ENCODE measurements at regions not wholly inside any gene's neighbourhood (a gene's known extent, or its start where the extent isn't known, plus 50 kb on each side); places are given as distances from the start of the nearest gene placed in this dataset.

DNA sequence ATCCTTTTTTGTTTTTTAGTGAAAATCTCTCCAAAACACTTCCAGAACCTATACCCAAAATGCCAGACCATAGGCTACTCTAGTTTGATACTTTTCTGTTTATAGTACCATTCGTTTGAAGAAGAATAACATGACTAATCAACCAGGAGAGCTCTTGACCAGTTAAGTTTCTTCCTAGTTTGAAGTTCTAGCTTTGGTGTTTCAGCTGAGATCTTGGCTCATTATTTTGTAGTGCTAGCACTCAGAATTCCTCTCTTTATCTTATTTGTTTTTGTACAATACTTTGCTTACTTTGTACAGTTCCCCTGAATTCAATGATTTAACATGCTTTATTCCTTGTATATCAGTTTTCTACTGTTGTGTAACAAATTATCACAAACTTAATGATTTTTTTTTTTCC, 911.6 kb downstream of the EFNA5 start:
- no peak for DNase-seq

DNA sequence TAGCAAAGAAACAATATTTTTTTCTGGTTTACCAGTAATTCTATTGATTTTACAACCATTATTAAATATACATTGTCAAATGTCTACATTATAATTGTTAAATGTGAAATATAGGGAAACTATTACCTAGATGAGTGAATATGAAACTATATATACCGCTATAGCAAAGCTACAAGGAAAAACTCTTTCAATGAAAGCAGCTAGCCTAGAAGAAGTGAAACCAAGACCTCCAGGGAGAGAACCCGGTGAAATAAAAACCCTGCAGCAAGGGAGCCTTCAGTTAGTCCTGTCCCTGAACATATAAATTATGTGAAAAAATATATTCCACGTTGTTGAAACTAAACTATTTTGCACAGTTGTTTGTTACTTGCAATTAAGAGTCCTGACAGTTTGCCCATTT, 913.1 kb downstream of the EFNA5 start:
- DNase-seq = no peak

DNA sequence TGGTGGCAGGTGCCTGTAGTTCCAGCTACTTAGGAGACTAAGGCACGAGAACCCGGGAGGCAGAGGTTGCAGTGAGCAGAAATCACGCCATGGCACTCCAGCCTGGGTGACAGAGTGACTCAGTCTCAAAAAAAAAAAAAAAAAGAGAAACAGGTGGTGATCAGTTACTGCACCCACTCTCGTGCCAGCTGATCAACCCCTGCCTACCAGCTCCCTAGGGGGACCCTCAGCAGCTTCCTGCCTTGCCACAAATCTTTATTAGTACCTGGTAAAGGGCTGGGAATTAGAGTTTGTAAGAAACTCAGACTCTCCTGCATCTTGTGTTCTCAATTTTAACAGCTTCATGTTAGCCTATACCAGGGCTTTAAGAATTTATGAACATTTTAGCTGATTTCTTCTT, 914.9 kb downstream of the EFNA5 start:
- no peak for DNase-seq

DNA sequence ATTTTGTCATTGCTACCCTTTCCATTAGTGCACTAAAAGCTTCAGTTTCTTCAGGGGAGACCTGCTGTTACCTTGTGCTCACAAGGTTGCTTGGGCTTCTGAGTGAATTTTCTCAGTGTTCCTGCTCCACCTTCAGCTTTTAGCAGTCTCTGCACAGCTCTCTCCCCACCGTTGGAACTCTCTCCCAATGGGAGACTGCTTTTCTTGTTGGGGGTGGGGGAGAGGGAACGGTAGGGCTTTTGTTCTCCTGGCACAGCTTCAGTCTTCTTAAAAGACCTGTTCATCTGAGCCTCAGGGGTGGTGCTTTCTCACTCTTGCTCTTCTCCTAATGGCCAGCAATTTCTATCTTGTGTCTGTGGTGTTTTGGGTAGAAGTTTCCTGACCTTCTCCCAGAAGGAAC, 915.7 kb downstream of the EFNA5 start:
- no peak for DNase-seq

DNA sequence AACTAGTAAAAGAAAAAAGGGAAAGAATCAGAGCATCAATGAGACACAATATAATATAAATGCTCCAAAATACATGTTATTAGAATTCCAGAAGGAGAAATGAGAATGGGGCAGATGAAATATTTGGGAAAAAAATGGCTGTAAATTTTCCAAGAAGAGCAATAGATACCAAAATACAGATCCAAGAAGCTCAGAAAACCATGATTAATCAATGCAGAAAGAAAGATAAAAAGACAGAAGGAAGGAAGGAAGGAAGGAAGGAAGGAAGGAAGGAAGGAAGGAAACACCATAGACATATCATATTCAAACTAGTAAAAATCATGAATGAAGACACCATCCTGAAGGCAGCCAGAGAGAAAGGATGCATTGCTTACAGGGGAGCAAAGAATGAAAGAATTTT, 920.9 kb downstream of the EFNA5 start:
- no peak for DNase-seq

DNA sequence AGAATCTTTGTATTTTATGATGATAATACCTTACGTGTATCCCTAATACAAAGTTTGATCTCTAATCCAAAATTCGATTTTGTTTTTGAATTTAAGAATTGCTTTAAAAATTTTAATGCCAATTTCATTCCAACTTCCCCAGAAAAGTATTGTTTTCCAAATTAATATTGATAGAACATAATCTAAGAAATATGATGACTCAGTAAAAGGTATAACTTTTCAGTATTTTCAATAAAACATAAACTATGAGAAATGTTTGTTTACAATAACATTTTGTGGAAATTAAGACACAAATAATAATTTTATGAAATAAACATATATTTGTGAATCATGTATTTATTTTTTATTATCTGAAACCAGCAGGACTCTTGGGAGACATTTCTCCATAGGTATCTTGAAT, 931.6 kb downstream of the EFNA5 start:
- DNase-seq = no peak

DNA sequence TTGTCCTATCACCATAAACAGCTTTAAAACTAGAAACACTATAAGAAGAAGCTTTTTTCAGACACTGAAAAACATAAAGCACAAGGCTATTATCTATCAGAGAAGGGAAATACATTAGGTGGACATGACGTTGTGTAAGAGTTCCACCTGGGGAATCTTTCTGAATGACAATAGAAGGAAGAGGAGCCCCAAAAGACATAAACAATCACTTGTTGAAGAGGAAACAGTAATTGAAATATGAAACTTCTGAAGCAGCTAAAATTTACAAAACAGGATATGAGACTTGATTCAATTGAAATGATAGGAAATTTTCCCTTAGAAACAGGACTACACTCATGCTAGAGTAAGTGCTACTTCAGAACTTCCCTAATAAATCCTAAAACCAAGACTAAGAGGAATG, 933.6 kb downstream of the EFNA5 start:
- DNase-seq = no peak

DNA sequence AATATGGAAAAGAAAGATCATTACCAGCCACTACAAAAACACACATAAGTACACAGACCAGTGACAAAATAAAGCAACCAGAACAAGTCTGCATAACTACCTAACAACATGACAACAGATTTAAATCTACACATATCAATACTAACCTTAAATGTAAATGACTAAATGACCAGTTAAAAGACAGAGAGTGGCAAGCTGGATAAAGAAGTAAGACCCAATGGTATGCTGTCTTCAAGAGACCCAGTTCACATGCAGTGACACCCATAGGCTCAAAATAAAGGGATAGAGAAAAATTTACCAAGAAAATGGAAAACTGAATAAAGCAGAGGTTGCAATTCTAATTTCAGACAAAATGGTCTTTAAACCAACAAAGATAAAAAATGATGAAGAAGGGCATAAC, 938.1 kb downstream of the EFNA5 start:
- DNase-seq = no peak

DNA sequence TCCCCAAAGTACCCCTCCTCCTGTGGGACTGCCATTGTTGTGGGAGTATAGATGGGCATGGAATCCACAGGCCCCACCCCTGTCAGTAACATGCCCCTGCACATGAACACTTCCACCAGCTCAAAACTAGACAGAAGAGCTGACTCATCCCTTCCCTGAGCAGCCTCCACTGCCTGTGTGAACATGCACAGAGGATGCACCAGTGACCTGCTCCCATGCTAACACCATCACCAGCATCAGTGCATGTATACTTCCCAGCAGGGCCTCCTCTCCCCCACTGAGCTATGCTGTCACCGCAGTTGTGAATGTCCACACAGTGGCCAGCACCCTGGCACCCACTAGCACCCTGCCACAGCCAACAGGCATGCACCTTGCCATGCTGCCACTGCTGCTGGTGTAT, 939.8 kb downstream of the EFNA5 start:
- DNase-seq = no peak

DNA sequence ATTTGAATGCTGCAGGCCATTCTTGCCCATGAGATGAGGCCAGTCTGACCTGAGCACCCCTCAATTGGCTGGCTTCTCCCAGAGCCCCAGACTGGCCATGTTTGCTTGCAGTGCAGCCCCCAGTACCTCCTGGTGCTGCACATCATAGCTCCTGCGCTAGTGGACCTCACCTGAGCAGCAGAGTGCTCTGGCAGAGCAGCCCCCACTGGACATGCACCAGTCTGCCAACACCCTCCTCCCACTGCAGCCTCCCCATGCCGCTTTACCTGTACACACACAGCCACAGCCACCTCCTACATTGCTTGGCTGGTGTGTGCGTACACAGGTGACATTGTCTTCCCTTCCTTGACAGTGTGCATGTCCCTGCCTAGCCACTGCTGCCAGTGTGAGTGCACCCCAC, 940.2 kb downstream of the EFNA5 start:
- no peak for DNase-seq

DNA sequence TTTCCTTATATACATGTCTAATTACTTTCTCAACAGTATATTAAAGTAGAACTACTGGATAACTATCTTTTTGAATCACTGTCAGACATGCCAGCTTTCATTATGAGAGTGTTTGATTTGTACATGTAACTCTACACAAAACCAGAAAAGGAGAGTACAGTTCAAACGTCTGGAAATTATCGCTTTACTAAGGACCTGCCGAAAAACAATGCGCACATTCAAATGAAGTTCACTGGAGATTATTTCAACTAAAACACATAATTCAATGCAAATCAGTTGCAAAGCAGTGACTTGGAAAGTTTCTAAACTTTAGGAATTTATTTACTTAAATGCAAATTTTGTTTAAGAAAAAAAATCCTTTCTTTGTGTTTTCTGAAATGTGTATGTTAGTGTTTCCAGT, 942.5 kb downstream of the EFNA5 start:
- DNase-seq = no peak

DNA sequence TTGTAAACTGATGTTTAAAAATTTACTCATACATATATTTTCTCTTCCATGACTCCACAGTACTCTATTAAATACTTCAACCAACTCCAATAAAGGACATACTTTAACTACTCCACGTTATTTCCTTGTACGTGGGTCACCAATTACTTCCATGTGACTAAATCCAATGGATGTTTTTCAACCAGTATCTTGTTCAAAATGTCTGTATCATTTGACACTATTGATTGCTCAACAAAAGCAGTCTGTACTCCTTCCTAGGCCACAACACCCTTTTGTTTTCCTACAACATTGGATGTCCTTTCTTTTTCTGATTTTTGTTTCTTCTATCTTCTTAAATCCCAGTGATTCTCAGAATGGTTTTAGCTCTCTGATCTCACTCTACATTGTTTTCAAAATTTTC, 943.7 kb downstream of the EFNA5 start:
- no peak for DNase-seq

DNA sequence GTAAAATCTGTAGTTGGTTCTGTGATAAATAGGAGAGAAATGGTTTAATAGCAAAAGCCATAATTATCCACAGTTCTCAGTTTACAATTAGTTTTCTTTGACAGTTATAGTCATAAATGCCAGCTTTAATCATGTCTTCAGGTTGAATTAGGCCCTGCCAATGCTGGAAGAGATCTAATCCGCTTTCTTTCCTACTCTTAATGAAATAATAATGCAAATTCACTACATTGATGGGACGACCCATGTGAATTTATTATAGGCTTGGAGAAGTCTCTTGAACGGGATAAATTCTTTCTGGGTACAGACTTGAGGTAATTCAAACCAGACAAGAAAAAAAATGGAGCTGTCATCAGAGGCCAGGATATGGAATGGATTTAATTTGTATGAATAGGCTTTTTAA, 950.4 kb downstream of the EFNA5 start:
- DNase-seq = no peak

DNA sequence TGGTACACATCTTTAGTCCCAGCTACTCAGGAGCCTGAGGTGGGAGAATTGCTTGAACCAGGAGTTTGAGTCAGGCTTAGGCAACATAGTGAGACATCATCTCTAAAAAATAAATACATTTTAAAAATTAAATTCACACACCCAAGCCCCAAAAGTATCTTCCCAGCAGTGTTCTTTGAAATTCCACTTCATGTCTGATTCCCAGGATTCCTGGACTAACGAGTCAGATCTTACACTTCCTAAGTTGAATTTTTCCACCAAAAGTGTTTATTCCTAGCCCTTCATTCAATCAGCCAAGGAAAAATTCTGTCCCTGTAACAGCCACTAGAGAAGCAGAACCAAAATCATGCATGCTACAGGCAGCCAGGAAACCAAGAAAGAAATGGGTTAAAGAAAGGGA, 970.9 kb downstream of the EFNA5 start:
- no peak for DNase-seq

DNA sequence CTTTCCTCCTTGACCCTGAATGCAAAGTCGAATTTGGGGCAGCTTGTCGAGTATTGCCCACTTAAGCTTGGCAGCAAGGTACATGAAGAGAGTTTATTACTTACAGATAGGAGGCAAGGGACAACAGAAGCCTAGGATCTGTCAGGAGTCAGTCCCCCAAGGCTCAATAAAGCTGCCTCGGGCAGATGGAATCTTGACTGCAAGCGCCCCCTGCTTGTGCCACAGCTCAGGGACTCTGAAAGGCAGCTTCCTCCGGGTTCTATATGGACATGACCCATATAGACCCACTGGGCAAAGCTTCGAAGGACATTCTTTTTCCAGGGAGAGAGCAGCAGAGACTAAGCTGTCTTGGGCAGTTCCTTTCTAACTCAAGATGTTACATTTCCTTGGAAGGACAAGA, 971.5 kb downstream of the EFNA5 start:
- no peak for DNase-seq

DNA sequence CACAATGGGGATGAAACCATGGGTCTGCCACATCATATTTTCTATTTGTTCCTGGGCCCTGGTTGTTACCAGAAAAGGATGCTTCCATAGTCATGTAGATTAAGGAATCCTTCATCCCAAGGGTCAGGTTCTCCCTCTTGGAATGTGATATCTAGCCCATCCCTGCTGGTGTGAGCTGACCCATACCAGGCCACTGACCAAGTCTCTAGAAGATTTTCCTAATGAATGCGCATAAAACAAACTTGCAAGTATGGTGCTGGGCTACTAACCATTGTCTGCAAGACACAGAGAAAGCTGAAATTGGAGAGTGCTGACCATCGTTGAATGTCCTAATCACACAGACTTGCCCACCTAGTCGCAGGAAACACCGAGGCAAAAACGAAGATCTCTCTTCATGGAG, 972.6 kb downstream of the EFNA5 start:
- no peak for DNase-seq

DNA sequence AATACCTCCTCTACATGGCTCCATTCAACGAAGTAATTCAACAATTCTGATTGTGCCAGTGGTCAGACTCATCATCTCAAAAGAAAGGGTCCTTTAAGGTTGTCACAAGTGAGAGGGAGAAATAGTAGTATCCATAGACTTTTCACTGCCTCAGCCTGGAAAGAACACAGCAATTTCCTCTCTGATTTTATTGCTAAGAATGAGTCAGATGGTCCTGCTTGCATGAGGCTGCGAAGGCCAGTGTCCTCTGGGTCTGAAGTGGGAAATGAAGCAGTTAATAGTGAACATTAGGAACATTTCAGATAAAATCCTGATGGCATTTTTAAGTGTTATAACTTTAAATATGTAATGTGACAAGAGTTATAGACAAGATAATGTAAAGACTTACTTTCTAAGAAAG, 979.0 kb downstream of the EFNA5 start:
- DNase-seq = no peak

DNA sequence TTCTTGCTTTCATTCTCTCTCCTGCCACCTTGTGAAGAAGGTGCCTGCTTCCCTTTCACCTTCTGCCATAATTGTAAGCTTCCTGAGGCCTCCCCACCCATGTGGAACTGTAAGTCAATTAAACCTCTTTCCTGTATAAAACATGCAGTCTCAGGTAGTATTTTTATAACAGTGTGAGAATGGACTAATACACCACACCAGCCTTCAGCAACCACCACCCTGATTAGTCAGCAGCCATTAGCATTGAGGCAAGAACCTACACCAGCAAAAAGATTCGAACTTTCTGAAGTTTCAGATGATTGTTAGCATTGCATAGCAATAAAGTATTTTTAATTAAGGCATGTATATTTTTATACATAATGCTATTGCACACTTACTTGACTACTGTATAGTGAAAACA, 980.2 kb downstream of the EFNA5 start:
- no peak for DNase-seq

DNA sequence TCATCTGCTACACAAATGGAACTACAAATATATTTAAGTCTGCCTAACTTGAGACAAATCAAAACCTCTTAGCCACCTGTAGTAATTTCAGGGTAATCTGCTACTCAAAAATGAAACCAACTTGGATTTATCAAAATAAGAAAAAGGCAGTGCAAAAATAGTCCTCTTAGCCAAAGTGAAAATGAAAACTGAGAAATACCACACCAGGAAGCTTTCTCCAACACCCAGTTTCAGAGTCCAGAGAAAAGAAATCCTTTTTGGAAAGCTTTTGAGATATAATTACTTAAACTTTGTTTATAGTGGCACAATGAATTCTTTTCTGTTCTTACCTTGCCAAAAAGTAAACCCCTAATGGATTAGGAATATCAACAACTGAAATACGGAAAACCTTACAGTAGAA, 990.4 kb downstream of the EFNA5 start:
- DNase-seq = no peak

DNA sequence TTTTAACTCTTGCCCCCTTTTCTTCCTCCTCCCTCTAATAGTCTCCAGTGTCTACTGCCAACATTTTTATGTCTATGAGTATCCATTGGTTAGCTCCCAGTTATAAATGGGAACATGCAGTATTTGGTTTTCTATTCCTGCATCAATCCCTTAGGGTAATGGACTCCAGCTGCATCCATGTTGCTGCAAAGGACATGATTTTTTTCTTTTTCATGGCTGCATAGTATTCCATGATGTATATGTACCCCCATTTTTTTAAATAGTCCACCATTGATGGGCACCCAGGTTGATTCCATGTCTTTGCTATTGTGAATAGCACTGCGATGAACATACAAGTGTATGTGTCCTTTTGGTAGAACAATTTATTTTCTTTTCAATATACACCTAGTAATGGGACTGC, 993.7 kb downstream of the EFNA5 start:
- DNase-seq = no peak

DNA sequence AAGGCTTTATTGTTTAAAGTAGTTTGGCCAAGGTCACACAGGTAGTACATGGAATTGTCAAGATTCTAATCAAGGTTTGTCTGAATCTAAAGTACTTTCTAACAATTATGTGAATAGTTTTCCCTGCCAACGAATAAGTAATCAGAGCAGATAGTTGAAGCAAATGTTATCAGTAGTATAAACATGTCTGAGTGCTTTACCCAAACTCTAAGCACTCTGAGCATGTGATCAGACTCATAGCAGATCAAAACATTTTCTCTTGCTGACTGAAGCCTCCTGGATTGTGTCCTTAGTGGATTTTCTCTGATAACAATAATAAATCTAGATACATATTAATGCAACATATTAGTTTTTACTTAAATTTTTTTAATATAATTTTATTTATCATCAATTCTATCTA, 995.0 kb downstream of the EFNA5 start:
- DNase-seq = no peak

DNA sequence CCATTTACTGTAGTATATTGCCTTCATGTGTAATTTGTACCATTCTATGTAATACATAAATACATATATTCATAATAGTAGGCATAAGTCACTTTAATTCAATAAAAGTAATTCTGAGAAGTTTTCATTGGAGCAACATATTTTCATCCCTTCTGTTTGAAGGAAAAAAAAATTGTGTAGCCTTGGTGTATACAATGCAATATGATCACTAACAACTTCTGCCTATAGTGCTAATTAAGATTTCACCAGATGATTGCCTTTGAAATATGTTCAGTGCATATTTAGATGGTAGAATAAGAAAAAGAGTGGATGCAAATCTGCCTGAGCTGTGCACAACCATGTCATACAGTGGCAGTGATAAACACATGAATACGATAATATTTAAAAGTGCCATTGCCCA, 996.8 kb downstream of the EFNA5 start:
- no peak for DNase-seq

DNA sequence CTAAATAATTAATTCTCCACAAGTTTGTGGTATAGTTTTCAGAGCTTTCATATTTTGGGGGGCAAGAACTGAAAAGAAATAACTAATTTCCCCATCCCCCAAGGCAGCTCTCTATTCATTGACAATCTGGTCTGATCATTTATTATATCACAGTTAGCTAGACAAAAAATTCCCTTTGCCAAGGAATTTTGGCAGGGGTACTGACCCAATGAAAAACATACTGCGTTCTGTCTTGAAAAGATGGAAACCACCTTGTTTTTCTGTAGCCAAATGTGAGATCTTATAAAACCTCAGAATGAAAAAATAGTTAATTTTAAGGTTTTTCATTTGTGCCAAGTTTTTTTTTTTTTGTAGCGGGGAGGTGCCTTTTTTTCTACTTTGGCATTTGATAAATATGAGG, 1008.9 kb downstream of the EFNA5 start:
- DNase-seq = no peak

DNA sequence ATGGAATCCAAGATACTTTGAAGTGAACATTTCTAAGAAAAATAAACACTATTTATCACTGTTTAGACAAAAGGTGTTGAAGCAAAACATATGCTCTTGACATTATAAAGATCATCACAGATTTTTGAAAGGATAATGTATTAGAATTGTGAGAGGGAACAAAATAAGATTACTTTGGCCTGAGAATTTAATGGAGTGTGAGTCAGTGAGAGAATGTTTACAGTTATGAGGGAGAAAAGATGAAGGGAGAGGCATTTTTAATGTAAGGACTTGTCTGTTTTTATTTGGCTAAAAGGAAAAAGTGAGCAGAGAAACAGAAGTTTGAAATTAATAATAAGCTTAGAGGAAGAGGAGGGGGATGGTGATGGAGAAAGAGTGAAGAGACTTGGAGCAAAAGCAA, 1010.1 kb downstream of the EFNA5 start:
- DNase-seq = no peak

DNA sequence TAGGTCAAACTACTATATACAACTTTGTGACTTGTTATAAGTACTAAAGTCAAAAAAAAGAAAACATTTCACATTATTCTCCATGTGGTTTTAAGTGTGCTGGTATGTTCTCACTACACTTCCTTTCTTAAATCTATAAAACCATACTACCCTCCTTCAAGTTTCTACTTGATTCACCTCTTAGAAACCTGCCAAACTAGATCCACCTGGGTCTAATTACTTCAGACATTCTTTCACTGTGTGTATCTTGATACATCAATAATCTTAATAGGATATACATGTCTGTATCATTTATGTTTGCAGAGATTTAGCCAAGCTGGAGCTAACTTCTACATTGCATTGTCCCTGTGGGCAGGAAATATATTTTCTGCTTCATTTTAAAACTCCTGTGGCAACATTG, 1012.6 kb downstream of the EFNA5 start:
- no peak for DNase-seq

DNA sequence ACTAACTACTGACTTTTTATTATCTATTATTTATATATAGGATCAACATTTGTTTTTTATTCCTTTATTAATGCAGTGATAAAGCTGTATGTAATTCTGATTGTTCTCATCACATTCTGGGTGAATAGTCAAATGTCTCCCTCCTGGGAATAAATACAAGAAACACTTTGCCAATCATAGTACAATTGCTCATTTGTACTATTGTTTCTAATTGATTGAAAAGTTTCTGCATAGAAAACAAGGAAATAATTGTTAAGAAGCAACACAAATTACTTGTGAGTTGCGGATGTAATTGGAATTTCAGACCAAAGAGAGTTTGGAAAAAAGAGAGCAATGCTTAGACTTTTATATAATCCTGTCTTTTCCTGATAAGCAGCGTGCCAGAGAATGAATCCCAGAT, 1013.9 kb downstream of the EFNA5 start:
- DNase-seq = no peak

DNA sequence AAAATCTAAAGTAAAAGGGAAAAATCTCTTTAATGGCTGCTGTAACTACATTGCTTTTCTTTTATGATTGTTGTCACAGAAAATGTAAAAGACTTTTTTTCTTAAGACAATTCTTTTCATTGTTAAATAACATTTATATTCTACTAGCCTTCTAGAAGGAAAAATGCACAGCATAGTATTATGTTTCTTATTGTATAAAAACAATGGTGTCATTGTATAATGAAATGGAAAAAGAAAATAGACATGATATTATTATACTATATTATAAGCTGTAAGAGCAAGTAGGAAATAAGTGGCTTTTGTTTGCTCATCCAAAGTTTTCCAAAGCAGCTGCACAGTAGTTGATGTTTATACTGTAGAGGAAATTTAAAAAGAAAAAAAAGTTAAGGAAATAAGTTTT, 1021.7 kb downstream of the EFNA5 start:
- DNase-seq = no peak
